GM21528 (cell line): ENCODE measurements at regions not wholly inside any gene's neighbourhood (a gene's known extent, or its start where the extent isn't known, plus 50 kb on each side); places are given as distances from the start of the nearest gene placed in this dataset.

ENCODE experiments used
- ATAC-seq: cut with Tn5 transposase; IDR thresholded peaks from one replicate; pipeline ENCODE4 v1.9.1; 2021; ENCODE audit warnings: mild to moderate bottlenecking, moderate library complexity; ENCODE audit not compliant: unreplicated experiment, low FRiP score

GRCh38 chr9:4435197-4435596 lies 55.1 kb upstream of the SLC1A1 start:
- no peak for ATAC-seq

GRCh38 chr9:4433379-4433778 lies 56.9 kb upstream of the SLC1A1 start:
- ATAC-seq = no peak

- ATAC-seq = no peak
Observed at GRCh38 chr9:4430432-4431261, 59.6 kb upstream of the SLC1A1 start.

- no peak for ATAC-seq
Observed at GRCh38 chr9:4425319-4426045, 64.8 kb upstream of the SLC1A1 start.

GRCh38 chr9:4424891-4425290 lies 65.4 kb upstream of the SLC1A1 start:
- ATAC-seq = no peak

GRCh38 chr9:4424038-4424437 lies 66.2 kb upstream of the SLC1A1 start:
- no peak for ATAC-seq

GRCh38 chr9:4423207-4423610 lies 67.1 kb upstream of the SLC1A1 start:
- no peak for ATAC-seq

- peak; percentile 82 for ATAC-seq
Observed at GRCh38 chr9:4422495-4422894, 67.8 kb upstream of the SLC1A1 start.

GRCh38 chr9:4421847-4422246 lies 68.4 kb upstream of the SLC1A1 start:
- no peak for ATAC-seq

- ATAC-seq = no peak
Observed at GRCh38 chr9:4420351-4420750, 69.9 kb upstream of the SLC1A1 start.

GRCh38 chr9:4417578-4418325 lies 72.5 kb upstream of the SLC1A1 start:
- no peak for ATAC-seq

GRCh38 chr9:4416467-4416866 lies 73.8 kb upstream of the SLC1A1 start:
- no peak for ATAC-seq

- no peak for ATAC-seq
Observed at GRCh38 chr9:4415281-4415680, 75.0 kb upstream of the SLC1A1 start.

- ATAC-seq = no peak
Observed at GRCh38 chr9:4413856-4414255, 76.4 kb upstream of the SLC1A1 start.

GRCh38 chr9:4404156-4404555 lies 86.1 kb upstream of the SLC1A1 start:
- no peak for ATAC-seq

GRCh38 chr9:4402501-4402900 lies 87.8 kb upstream of the SLC1A1 start:
- ATAC-seq = no peak

- no peak for ATAC-seq
Observed at GRCh38 chr9:4400731-4401130, 89.5 kb upstream of the SLC1A1 start.

GRCh38 chr9:4397917-4398316 lies 92.4 kb upstream of the SLC1A1 start:
- ATAC-seq = no peak

- no peak for ATAC-seq
Observed at GRCh38 chr9:4393806-4394523, 94.1 kb upstream of the GLIS3 start.

- ATAC-seq = no peak
Observed at GRCh38 chr9:4389755-4390154, 89.9 kb upstream of the GLIS3 start.

- ATAC-seq = no peak
Observed at GRCh38 chr9:4389003-4389402, 89.1 kb upstream of the GLIS3 start.
